KMS-11 (cell line): ENCODE measurements at regions not wholly inside any gene's neighbourhood (a gene's known extent, or its start where the extent isn't known, plus 50 kb on each side); places are given as distances from the start of the nearest gene placed in this dataset.

ENCODE experiments used
- H2AFZ ChIP-seq: fragments of 200-600 bp; sonication (generic); 2 replicates; pipeline ENCODE4 v1.6.1; 2016; ENCODE audit warnings: antibody characterized with exemption, mixed run types, low read depth
- H3K27ac ChIP-seq: fragments of 200-600 bp; sonication (generic); 2 replicates; pipeline ENCODE4 v1.6.1; 2016; ENCODE audit warnings: mild to moderate bottlenecking, mixed run types
- H3K27me3 ChIP-seq: fragments of 200-600 bp; sonication (generic); 2 replicates; pipeline ENCODE4 v1.6.1; 2017; ENCODE audit warnings: mild to moderate bottlenecking, low read depth, mixed run types, moderate library complexity; ENCODE audit not compliant: insufficient read depth
- H3K36me3 ChIP-seq: fragments of 200-600 bp; sonication (generic); 2 replicates; pipeline ENCODE4 v1.6.1; 2017; ENCODE audit warnings: mild to moderate bottlenecking, mixed run types; ENCODE audit not compliant: insufficient read depth
- H3K4me1 ChIP-seq: fragments of 200-600 bp; sonication (generic); 2 replicates; pipeline ENCODE4 v1.6.1; 2016; ENCODE audit warnings: mild to moderate bottlenecking, low read depth, mixed run types; ENCODE audit not compliant: poor library complexity, severe bottlenecking
- H3K4me2 ChIP-seq: fragments of 200-600 bp; sonication (generic); 2 replicates; pipeline ENCODE4 v1.7.0; 2016; ENCODE audit warnings: mild to moderate bottlenecking, mixed run types
- H3K4me3 ChIP-seq: fragments of 200-600 bp; sonication (generic); IDR thresholded peaks from 2 replicates; pipeline ENCODE4 v1.6.1; 2017; ENCODE audit warnings: low read depth, low read length, mixed read lengths; ENCODE audit not compliant: insufficient read depth
- H3K79me2 ChIP-seq: fragments of 200-600 bp; sonication (generic); 2 replicates; pipeline ENCODE4 v1.6.1; 2016; ENCODE audit warnings: low read depth, mixed run types; ENCODE audit not compliant: insufficient read depth
- H3K9ac ChIP-seq: fragments of 200-600 bp; sonication (generic); 2 replicates; pipeline ENCODE4 v1.6.1; 2016; ENCODE audit warnings: mild to moderate bottlenecking, mixed run types
- H4K20me1 ChIP-seq: fragments of 200-600 bp; sonication (generic); 2 replicates; pipeline ENCODE4 v1.6.1; 2016; ENCODE audit warnings: mild to moderate bottlenecking, mixed run types; ENCODE audit not compliant: insufficient read depth
- TF ChIP-seq, protein P1 (sequence below): fragments of 200-600 bp; sonication (generic); conservative IDR thresholded peaks from 2 replicates; pipeline ENCODE4 v1.6.1; 2017; ENCODE audit warnings: low read depth, mild to moderate bottlenecking, antibody characterized with exemption, low read length, moderate library complexity, mixed read lengths

DNA sequence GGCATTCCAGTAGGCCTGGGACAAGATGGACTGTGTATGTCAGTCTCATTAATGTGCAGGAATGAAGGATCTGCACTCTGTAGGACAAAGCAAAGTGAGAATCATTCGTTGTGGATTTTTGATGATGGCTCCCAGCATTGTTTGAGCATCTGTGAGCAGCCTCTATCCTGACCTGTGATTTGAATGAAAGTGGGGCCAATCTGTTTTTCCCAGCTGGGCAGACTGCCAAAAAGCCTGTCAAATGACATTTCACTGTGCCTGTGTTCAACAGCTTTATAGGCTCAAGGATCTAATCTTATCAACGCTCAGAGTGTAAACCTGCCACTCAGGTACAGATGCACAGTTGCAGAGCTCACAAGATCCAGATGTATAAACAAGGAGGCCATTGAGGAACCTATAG, 86.7 kb upstream of the SYNDIG1 start:
- H4K20me1 ChIP-seq: no peaks in the 10 kb centered on the region
- TF ChIP-seq, protein P1, sequence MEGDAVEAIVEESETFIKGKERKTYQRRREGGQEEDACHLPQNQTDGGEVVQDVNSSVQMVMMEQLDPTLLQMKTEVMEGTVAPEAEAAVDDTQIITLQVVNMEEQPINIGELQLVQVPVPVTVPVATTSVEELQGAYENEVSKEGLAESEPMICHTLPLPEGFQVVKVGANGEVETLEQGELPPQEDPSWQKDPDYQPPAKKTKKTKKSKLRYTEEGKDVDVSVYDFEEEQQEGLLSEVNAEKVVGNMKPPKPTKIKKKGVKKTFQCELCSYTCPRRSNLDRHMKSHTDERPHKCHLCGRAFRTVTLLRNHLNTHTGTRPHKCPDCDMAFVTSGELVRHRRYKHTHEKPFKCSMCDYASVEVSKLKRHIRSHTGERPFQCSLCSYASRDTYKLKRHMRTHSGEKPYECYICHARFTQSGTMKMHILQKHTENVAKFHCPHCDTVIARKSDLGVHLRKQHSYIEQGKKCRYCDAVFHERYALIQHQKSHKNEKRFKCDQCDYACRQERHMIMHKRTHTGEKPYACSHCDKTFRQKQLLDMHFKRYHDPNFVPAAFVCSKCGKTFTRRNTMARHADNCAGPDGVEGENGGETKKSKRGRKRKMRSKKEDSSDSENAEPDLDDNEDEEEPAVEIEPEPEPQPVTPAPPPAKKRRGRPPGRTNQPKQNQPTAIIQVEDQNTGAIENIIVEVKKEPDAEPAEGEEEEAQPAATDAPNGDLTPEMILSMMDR: no peak
- H3K4me3 ChIP-seq: no peak overlapping the region
- H3K4me2 ChIP-seq: no peak overlapping the region
- no peak overlapping the region for H2AFZ ChIP-seq
- no peaks in the 10 kb centered on the region for H3K36me3 ChIP-seq
- no peaks in the 10 kb centered on the region for H3K4me1 ChIP-seq
- H3K79me2 ChIP-seq: no peaks in the 10 kb centered on the region
- H3K9ac ChIP-seq: no peak overlapping the region
- no peaks in the 10 kb centered on the region for H3K27me3 ChIP-seq
- no peak overlapping the region for H3K27ac ChIP-seq

- Histone ChIP-seq H2AFZ (no peak overlapping the region), H3K4me2 (no peak overlapping the region), H3K36me3 (no peaks in the 10 kb centered on the region), H3K79me2 (no peaks in the 10 kb centered on the region), H3K27ac (no peak overlapping the region), H4K20me1 (no peaks in the 10 kb centered on the region), H3K9ac (no peak overlapping the region), H3K4me3 (no peak overlapping the region), H3K27me3 (no peaks in the 10 kb centered on the region), H3K4me1 (no peaks in the 10 kb centered on the region)
- TF ChIP-seq, protein P1: no peak
Measured at GRCh38 chr20:24382331-24382730, 87.1 kb upstream of the SYNDIG1 start.

DNA sequence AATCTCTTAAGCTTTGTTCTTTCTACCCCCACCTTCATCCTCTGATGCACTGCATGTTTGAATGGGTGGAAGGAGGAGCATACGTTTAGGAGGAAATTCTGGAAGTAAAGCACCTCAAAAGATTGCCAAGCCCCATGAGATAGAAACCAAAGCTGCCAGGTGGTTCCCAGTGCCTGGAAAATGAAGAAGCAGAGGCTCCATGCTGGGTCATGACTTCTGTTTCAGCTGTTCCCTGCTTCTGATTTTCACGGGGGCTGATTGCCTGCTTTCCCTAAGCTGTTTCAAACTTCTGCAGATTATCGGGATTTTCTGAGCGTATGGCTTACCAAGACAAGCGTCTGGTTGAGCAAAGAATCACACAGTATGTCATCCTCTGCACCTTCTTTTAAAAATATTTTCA, 87.5 kb upstream of the SYNDIG1 start:
- no peaks in the 10 kb centered on the region for H4K20me1 ChIP-seq
- H3K27ac ChIP-seq: no peak overlapping the region
- H3K27me3 ChIP-seq: no peaks in the 10 kb centered on the region
- TF ChIP-seq, protein P1: no peak
- H3K9ac ChIP-seq: no peak overlapping the region
- H2AFZ ChIP-seq: no peak overlapping the region
- H3K79me2 ChIP-seq: no peaks in the 10 kb centered on the region
- peaks cover 2% of the 10 kb centered on the region for H3K4me1 ChIP-seq
- no peak overlapping the region for H3K4me2 ChIP-seq
- no peak overlapping the region for H3K4me3 ChIP-seq
- H3K36me3 ChIP-seq: no peaks in the 10 kb centered on the region

DNA sequence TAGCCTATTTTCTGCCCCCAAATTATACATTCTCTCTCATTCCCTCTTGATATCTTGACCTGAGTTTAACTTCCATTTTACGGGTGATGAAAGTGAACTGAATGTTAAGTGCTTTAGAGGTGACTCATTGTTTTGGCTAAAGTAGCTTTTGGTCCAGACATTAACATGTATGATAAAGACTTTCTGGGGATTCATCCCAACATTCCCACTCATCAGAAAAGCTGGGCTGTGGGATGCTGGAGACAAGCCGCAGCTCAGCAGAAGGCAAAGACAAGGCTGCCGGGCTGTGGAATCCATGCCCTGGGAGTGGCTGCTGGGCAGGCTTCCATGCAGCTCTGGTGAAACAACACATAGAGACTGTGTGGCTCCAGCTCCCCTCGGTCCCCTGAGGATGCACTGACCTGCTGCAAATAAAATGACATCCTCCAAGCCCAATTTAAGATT, 89.9 kb upstream of the SYNDIG1 start:
- Histone ChIP-seq H3K9ac (no peak overlapping the region), H3K4me3 (no peak overlapping the region), H2AFZ (no peak overlapping the region), H3K27ac (no peak overlapping the region), H3K36me3 (no peaks in the 10 kb centered on the region), H3K4me2 (no peak overlapping the region), H3K4me1 (peaks cover 4% of the 10 kb centered on the region), H4K20me1 (no peaks in the 10 kb centered on the region), H3K79me2 (no peaks in the 10 kb centered on the region), H3K27me3 (no peaks in the 10 kb centered on the region)
- TF ChIP-seq, protein P1: no peak
